Activated CD4-positive, alpha-beta T cell treated with anti-CD3 and anti-CD28 coated beads, Interleukin-2, amount 10 ng/mL, durations not matched to agents 7 days and 5 days (primary cell): ENCODE measurements at regions not wholly inside any gene's neighbourhood (a gene's known extent, or its start where the extent isn't known, plus 50 kb on each side); places are given as distances from the start of the nearest gene placed in this dataset.

ENCODE experiments used
- CTCF ChIA-PET: fragments of 350-600 bp; sonication (Branson Sonifier 250); formaldehyde crosslinking; loops from one replicate; lab custom pipeline; 2021; ENCODE audit warnings: antibody characterized with exemption; lab: Charles Lee
- POLR2A ChIA-PET: fragments of 350-600 bp; sonication (Branson Sonifier 250); formaldehyde crosslinking; loops from one replicate; lab custom pipeline; 2021; ENCODE audit warnings: antibody characterized with exemption; lab: Charles Lee
- DNase-seq: peaks from one replicate; pipeline ENCODE4 v3.0.0-alpha.2; 2020
- H3K27ac Mint-ChIP-seq: one replicate; pipeline ENCODE4 v1.8.0; 2021; ENCODE audit warnings: mild to moderate bottlenecking, moderate library complexity, mixed read lengths
- H3K27me3 Mint-ChIP-seq: one replicate; pipeline ENCODE4 v1.8.0; 2021; ENCODE audit warnings: mixed read lengths
- H3K36me3 Mint-ChIP-seq: one replicate; pipeline ENCODE4 v1.8.0; 2021; ENCODE audit warnings: low read depth, mixed read lengths
- H3K4me1 Mint-ChIP-seq: one replicate; pipeline ENCODE4 v1.8.0; 2021; ENCODE audit warnings: mixed read lengths
- H3K4me3 Mint-ChIP-seq: one replicate; pipeline ENCODE4 v1.8.0; 2021; ENCODE audit warnings: mild to moderate bottlenecking, moderate library complexity, mixed read lengths
- H3K9me3 Mint-ChIP-seq: one replicate; pipeline ENCODE4 v1.8.0; 2021; ENCODE audit warnings: mixed read lengths

DNA sequence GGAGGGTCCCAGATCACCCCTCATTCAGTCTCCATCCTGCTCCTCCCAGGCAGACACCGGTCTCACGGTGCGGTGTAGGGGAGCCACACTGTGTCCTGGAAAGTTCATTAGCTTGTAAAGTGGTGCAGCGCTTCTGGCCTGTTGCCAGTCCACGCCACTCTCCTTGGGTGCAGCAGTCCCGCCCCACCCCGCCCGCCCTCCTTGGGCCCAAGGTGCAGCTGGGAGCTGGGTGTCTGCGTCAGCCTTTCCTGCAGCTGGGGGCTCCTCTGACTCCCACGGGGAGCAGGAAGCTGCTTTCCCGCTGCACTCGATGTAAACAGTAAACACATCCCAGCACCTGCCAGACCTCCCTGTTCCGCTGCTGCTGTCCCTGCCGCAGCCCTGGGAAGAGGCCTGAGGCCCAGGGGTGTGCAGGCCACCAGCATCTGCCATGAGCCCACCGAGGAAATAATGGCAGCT is 53.8 kb upstream of the ASB18 start:
- H3K4me1 Mint-ChIP-seq, result no peaks in the 10 kb centered on the region
- DNase-seq, result no peak
- H3K27me3 Mint-ChIP-seq, result peaks cover 9% of the 10 kb centered on the region
- no peaks in the 10 kb centered on the region for H3K36me3 Mint-ChIP-seq
- ChIA-PET CTCF (no interaction called here), POLR2A (no interaction called here)
- no peak overlapping the region for H3K4me3 Mint-ChIP-seq
- H3K27ac Mint-ChIP-seq, result no peak overlapping the region
- no peaks in the 10 kb centered on the region for H3K9me3 Mint-ChIP-seq

- Mint-ChIP-seq H3K27ac (no peak overlapping the region), H3K27me3 (peaks cover 7% of the 10 kb centered on the region), H3K4me1 (no peaks in the 10 kb centered on the region), H3K4me3 (no peak overlapping the region), H3K9me3 (no peaks in the 10 kb centered on the region), H3K36me3 (no peaks in the 10 kb centered on the region)
- ChIA-PET POLR2A (no interaction called here), CTCF (no interaction called here)
- no peak for DNase-seq
Measured at GRCh38 chr2:236318401-236318800, 54.2 kb upstream of the ASB18 start.

- no peaks in the 10 kb centered on the region for H3K4me1 Mint-ChIP-seq
- no peaks in the 10 kb centered on the region for H3K36me3 Mint-ChIP-seq
- peaks cover 2% of the 10 kb centered on the region for H3K27me3 Mint-ChIP-seq
- H3K4me3 Mint-ChIP-seq, result no peak overlapping the region
- CTCF ChIA-PET, result no interaction called here
- no peak for DNase-seq
- no peak overlapping the region for H3K27ac Mint-ChIP-seq
- POLR2A ChIA-PET, result no interaction called here
- no peaks in the 10 kb centered on the region for H3K9me3 Mint-ChIP-seq
Measured at GRCh38 chr2:236319036-236319435, 54.8 kb upstream of the ASB18 start.

- POLR2A ChIA-PET, result no interaction called here
- CTCF ChIA-PET, result interaction anchor here (0.6 kb wide), 1 partner anchor 99 kb away, joined by 3 read pairs; no protein-coding TSS in a partner anchor
- Mint-ChIP-seq H3K9me3 (no peaks in the 10 kb centered on the region), H3K27me3 (peaks cover 3% of the 10 kb centered on the region), H3K4me3 (no peak overlapping the region), H3K4me1 (no peaks in the 10 kb centered on the region), H3K36me3 (no peaks in the 10 kb centered on the region), H3K27ac (no peak overlapping the region)
- DNase-seq, result no peak
Measured at GRCh38 chr2:236321415-236321814, 57.2 kb upstream of the ASB18 start.

GRCh38 chr2:236333417-236334121 is 69.4 kb upstream of the ASB18 start:
- H3K4me1 Mint-ChIP-seq, result no peaks in the 10 kb centered on the region
- H3K36me3 Mint-ChIP-seq, result no peaks in the 10 kb centered on the region
- no peak for DNase-seq
- H3K27me3 Mint-ChIP-seq, result peaks cover 6% of the 10 kb centered on the region
- ChIA-PET POLR2A (no interaction called here), CTCF (interaction anchor here (1.2 kb wide), 1 partner anchor 1576 kb away, joined by 3 read pairs; no protein-coding TSS in a partner anchor)
- no peak overlapping the region for H3K27ac Mint-ChIP-seq
- H3K9me3 Mint-ChIP-seq, result no peaks in the 10 kb centered on the region
- H3K4me3 Mint-ChIP-seq, result no peak overlapping the region

- ChIA-PET POLR2A (no interaction called here), CTCF (interaction anchor here (1.2 kb wide), 1 partner anchor 1576 kb away, joined by 3 read pairs; no protein-coding TSS in a partner anchor)
- H3K9me3 Mint-ChIP-seq, result no peaks in the 10 kb centered on the region
- H3K4me1 Mint-ChIP-seq, result no peaks in the 10 kb centered on the region
- H3K36me3 Mint-ChIP-seq, result no peaks in the 10 kb centered on the region
- no peak for DNase-seq
- peaks cover 6% of the 10 kb centered on the region for H3K27me3 Mint-ChIP-seq
- H3K4me3 Mint-ChIP-seq, result no peak overlapping the region
- no peak overlapping the region for H3K27ac Mint-ChIP-seq
Measured at GRCh38 chr2:236334122-236334876, 70.1 kb upstream of the ASB18 start.

GRCh38 chr2:236335696-236336574 is 71.7 kb upstream of the ASB18 start:
- Mint-ChIP-seq H3K36me3 (no peaks in the 10 kb centered on the region), H3K9me3 (no peaks in the 10 kb centered on the region), H3K4me1 (no peaks in the 10 kb centered on the region), H3K27me3 (peaks cover 6% of the 10 kb centered on the region), H3K27ac (no peak overlapping the region), H3K4me3 (no peak overlapping the region)
- CTCF ChIA-PET, result no interaction called here
- no peak for DNase-seq
- POLR2A ChIA-PET, result no interaction called here

DNA sequence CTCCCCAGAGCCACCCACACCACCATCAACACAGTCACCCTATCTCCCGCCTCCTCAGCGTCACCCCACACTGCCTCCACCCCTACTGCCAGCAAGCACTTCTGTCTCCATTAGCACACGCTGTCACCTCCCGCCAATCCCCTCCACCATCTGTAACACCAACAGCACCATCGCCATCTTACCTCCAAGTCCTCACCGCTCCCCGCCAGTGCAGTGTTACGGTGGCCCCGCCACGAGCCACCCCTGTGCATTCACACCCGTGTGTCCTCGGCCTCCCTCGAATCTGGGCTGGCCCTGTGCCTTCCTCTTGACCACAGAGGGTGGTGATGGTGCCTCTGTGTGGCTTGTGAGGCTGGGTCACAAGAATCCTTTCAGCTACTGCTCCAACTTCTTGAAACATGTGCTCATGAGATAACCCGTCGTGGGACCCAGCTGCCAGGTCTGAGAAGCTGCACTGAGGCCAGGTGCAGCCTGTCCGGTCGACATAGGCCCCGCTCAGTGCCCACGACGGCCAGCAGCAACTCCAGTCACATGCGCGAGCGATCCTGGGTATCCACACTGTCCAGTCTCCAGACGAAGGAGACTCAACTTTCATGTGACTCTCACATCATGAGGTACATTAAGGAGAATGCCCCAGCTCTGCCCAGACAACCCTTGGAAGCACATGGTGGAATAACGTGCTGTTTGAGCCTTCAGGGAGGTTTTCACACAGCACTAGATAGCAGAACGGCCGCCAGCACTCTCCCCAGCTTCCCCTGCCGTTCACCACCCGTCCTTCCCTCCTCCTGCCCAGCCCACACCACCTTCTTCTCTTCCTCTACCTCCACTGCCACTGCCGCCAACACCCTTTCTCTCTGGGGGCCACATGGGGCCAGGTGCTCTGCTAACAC is 72.6 kb upstream of the ASB18 start:
- no peaks in the 10 kb centered on the region for H3K9me3 Mint-ChIP-seq
- H3K36me3 Mint-ChIP-seq, result no peaks in the 10 kb centered on the region
- H3K27me3 Mint-ChIP-seq, result peaks cover 3% of the 10 kb centered on the region
- no peak for DNase-seq
- H3K4me3 Mint-ChIP-seq, result no peak overlapping the region
- POLR2A ChIA-PET, result no interaction called here
- no peak overlapping the region for H3K27ac Mint-ChIP-seq
- H3K4me1 Mint-ChIP-seq, result no peaks in the 10 kb centered on the region
- CTCF ChIA-PET, result interaction anchor here (1.1 kb wide), 1 partner anchor 17 kb away, joined by 3 read pairs; no protein-coding TSS in a partner anchor

DNA sequence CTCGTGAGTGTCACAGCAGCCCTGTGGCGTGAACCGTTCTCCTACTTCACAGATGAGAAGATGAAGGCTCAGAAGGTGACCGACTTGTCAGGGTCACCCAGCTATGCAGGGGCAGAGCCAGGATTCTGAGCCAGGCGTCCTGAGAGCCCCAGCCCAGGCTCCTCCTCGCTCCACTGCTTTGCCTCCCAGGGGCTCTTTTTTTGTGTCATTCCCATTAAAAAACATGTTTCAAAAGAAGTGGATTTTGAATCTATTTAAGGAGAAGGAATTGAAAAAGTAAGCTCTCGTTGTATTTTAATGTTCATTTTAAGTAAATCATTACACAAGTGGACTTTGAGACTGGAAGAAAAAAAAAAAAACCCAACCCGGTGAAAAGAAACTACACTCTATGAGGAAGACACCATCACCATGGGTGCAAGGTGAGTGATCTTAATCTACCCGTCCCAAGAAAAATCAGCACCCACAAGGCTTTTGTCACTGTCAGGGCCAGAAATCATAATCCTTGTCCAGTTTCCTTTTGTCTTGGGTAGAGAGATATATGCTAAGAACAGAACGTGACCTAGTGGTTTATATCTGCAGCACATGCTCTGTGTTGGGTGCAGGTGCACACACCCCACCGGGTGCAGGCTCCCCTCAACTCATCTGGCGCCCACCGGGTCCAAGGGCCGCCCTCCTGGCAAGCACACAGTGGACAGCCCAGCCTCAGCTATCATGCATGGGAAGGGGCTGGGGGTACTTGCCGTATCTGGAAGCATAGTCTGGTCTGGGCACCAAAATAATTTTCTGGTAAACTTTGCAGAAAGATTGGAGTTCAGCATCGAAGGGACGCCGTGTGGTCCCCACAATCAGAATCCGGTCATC is 73.5 kb upstream of the ASB18 start:
- DNase-seq, result no peak
- no peaks in the 10 kb centered on the region for H3K36me3 Mint-ChIP-seq
- no peak overlapping the region for H3K27ac Mint-ChIP-seq
- H3K4me1 Mint-ChIP-seq, result no peaks in the 10 kb centered on the region
- no peaks in the 10 kb centered on the region for H3K27me3 Mint-ChIP-seq
- ChIA-PET CTCF (interaction anchor here (1.1 kb wide), 1 partner anchor 16 kb away, joined by 3 read pairs; no protein-coding TSS in a partner anchor), POLR2A (no interaction called here)
- no peaks in the 10 kb centered on the region for H3K9me3 Mint-ChIP-seq
- no peak overlapping the region for H3K4me3 Mint-ChIP-seq

GRCh38 chr2:236338495-236339184 is 74.4 kb upstream of the ASB18 start:
- Mint-ChIP-seq H3K4me3 (no peak overlapping the region), H3K9me3 (no peaks in the 10 kb centered on the region), H3K27ac (no peak overlapping the region), H3K27me3 (no peaks in the 10 kb centered on the region), H3K4me1 (no peaks in the 10 kb centered on the region), H3K36me3 (no peaks in the 10 kb centered on the region)
- POLR2A ChIA-PET, result no interaction called here
- DNase-seq, result no peak
- CTCF ChIA-PET, result no interaction called here

GRCh38 chr2:236340251-236340650 is 76.0 kb upstream of the ASB18 start:
- Mint-ChIP-seq H3K4me3 (no peak overlapping the region), H3K27me3 (no peaks in the 10 kb centered on the region), H3K36me3 (no peaks in the 10 kb centered on the region), H3K9me3 (no peaks in the 10 kb centered on the region), H3K27ac (no peak overlapping the region), H3K4me1 (no peaks in the 10 kb centered on the region)
- no peak for DNase-seq
- ChIA-PET POLR2A (no interaction called here), CTCF (no interaction called here)
